ENCODE measurements at regions not wholly inside any gene's neighbourhood (a gene's known extent, or its start where the extent isn't known, plus 50 kb on each side); places are given as distances from the start of the nearest gene placed in this dataset.

GRCh38 chr7:24019841-24020240 lies 264.1 kb upstream of the NPY start:
- Histone ChIP-seq H3K4me1 (no peaks in the 10 kb centered on the region), H3K27me3 (no peaks in the 10 kb centered on the region), H3K4me3 (no peak overlapping the region), H3K36me3 (no peaks in the 10 kb centered on the region), H3K27ac (no peak overlapping the region), H3K9me3 (no peaks in the 10 kb centered on the region)
- intact Hi-C loops (cut with DNase I): no loop called here
- no peak for DNase-seq (ENCODE audit: extremely low spot score in 2 of 2)
- TF ChIP-seq, protein P1, sequence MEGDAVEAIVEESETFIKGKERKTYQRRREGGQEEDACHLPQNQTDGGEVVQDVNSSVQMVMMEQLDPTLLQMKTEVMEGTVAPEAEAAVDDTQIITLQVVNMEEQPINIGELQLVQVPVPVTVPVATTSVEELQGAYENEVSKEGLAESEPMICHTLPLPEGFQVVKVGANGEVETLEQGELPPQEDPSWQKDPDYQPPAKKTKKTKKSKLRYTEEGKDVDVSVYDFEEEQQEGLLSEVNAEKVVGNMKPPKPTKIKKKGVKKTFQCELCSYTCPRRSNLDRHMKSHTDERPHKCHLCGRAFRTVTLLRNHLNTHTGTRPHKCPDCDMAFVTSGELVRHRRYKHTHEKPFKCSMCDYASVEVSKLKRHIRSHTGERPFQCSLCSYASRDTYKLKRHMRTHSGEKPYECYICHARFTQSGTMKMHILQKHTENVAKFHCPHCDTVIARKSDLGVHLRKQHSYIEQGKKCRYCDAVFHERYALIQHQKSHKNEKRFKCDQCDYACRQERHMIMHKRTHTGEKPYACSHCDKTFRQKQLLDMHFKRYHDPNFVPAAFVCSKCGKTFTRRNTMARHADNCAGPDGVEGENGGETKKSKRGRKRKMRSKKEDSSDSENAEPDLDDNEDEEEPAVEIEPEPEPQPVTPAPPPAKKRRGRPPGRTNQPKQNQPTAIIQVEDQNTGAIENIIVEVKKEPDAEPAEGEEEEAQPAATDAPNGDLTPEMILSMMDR (IDR thresholded peaks at IDR 0.05): no peak
- TF ChIP-seq POLR2A (IDR thresholded peaks at IDR 0.05) (no peak), POLR2AphosphoS5 (IDR thresholded peaks at IDR 0.05; ENCODE audit: insufficient read depth in 1 of 2, low read depth in 1 of 2) (no peak)

DNA sequence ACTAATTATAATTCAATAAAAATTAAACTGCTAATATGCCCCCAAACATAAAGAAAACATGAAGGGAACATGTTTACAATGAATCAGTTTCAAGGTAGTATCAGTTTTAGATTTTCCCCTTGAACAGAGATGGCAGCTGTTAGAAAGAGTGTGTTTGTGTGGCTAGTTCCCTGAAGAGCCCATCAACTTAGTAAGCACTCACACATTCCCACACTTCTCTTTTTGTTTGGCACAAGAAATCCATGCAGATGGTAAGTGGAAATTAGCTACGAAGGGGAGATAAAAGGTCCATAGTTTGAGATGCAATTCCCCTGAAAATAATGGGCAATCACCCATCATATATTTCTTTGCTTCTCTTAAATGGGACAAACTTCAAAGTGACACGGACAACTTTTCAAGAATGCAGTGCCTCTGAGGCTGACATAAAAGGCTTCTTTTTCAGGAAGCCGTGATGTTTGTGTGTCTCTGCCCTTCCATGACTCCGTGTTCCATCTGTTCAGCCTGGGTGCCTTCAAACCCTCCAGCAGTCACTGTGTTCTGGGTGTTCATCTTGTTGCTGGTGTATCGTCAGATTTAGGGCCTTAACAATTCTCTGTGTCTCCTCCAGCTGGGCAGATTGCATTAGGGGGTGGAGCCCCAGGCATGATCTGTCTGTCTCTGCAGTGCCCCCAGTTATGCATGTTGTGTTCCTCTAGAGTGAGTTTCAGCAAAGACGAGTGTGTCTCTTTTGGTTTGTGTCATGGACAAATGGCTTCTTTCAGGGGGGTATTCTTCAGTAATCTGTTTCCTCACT lies 259.5 kb upstream of the NPY start:
- H3K4me1 ChIP-seq: no peaks in the 10 kb centered on the region
- TF ChIP-seq, protein P1 (IDR thresholded peaks at IDR 0.05): no peak
- TF ChIP-seq POLR2A (IDR thresholded peaks at IDR 0.05) (no peak), POLR2AphosphoS5 (IDR thresholded peaks at IDR 0.05; ENCODE audit: insufficient read depth in 1 of 2, low read depth in 1 of 2) (no peak)
- no peaks in the 10 kb centered on the region for H3K27me3 ChIP-seq
- no peak overlapping the region for H3K27ac ChIP-seq
- H3K36me3 ChIP-seq: no peaks in the 10 kb centered on the region
- no peak for DNase-seq (ENCODE audit: extremely low spot score in 2 of 2)
- no peaks in the 10 kb centered on the region for H3K9me3 ChIP-seq
- intact Hi-C loops (cut with DNase I): no loop called here
- H3K4me3 ChIP-seq: no peak overlapping the region

DNA sequence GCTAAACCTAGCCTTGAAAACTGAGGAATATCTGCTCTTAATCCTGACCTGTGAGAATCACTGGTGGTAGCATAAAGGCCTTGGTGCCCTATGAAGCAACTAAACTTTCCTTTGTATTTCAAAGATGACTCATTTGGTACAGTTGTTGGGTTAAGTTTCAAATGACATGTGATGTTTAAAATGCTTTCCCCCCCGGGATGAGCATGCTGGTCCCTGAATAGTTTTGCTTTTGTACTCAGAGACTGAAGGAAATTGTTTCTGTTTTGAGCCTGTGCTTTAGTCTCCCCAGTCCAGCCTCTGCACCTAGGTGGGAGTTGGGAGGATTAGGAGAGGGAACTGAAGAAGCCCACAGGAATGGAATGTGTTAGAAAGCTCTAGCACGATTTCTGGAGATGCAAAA lies 258.9 kb upstream of the NPY start:
- no peaks in the 10 kb centered on the region for H3K36me3 ChIP-seq
- TF ChIP-seq POLR2AphosphoS5 (IDR thresholded peaks at IDR 0.05; ENCODE audit: insufficient read depth in 1 of 2, low read depth in 1 of 2): no peak
- TF ChIP-seq POLR2A (IDR thresholded peaks at IDR 0.05): no peak
- TF ChIP-seq, protein P1 (IDR thresholded peaks at IDR 0.05): no peak
- no peaks in the 10 kb centered on the region for H3K9me3 ChIP-seq
- DNase-seq (ENCODE audit: extremely low spot score in 2 of 2): no peak
- H3K4me1 ChIP-seq: no peaks in the 10 kb centered on the region
- H3K27ac ChIP-seq: no peak overlapping the region
- intact Hi-C loops (cut with DNase I): no loop called here
- H3K27me3 ChIP-seq: no peaks in the 10 kb centered on the region
- H3K4me3 ChIP-seq: no peak overlapping the region

DNA sequence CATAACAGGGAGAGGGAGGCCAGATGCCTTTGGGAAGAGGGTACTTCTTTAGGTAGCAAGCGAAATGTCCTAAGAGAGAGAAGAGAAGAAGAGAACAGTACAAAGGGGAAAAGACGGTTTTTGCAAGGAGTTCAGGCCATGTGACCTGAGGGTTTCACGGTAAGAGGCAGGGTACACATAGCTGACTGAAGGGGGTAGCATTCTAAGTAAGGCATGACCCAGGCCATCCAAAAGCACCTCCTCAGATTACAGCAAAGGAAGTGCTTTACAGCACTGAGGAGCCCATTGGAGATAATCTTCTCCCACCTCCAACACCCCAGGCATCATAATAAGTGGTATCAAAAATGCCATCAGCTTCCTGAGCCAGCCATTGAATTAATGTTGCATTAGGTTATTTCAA lies 258.2 kb upstream of the NPY start:
- intact Hi-C loops (cut with DNase I): no loop called here
- no peaks in the 10 kb centered on the region for H3K36me3 ChIP-seq
- no peak for TF ChIP-seq POLR2AphosphoS5 (IDR thresholded peaks at IDR 0.05; ENCODE audit: insufficient read depth in 1 of 2, low read depth in 1 of 2)
- TF ChIP-seq, protein P1 (IDR thresholded peaks at IDR 0.05): no peak
- no peak overlapping the region for H3K4me3 ChIP-seq
- no peaks in the 10 kb centered on the region for H3K27me3 ChIP-seq
- no peaks in the 10 kb centered on the region for H3K4me1 ChIP-seq
- no peaks in the 10 kb centered on the region for H3K9me3 ChIP-seq
- no peak overlapping the region for H3K27ac ChIP-seq
- DNase-seq (ENCODE audit: extremely low spot score in 2 of 2): no peak

- H3K27me3 ChIP-seq: no peaks in the 10 kb centered on the region
- H3K36me3 ChIP-seq: no peaks in the 10 kb centered on the region
- intact Hi-C loops (cut with DNase I): no loop called here
- H3K4me3 ChIP-seq: no peak overlapping the region
- TF ChIP-seq POLR2AphosphoS5 (IDR thresholded peaks at IDR 0.05; ENCODE audit: insufficient read depth in 1 of 2, low read depth in 1 of 2) (no peak), POLR2A (IDR thresholded peaks at IDR 0.05) (no peak)
- TF ChIP-seq, protein P1 (IDR thresholded peaks at IDR 0.05): no peak
- H3K27ac ChIP-seq: no peak overlapping the region
- no peak for DNase-seq (ENCODE audit: extremely low spot score in 2 of 2)
- H3K9me3 ChIP-seq: no peaks in the 10 kb centered on the region
- H3K4me1 ChIP-seq: no peaks in the 10 kb centered on the region
Observed at GRCh38 chr7:24026351-24026750, 257.6 kb upstream of the NPY start.
